H1 (cell line): ENCODE measurements at regions not wholly inside any gene's neighbourhood (a gene's known extent, or its start where the extent isn't known, plus 50 kb on each side); places are given as distances from the start of the nearest gene placed in this dataset.

Experiments used
- CTCF ChIA-PET: fragments of 300-600 bp; sonication (Branson Sonifier 250); formaldehyde crosslinking; loops from one replicate; lab custom pipeline; 2021; ENCODE audit not compliant: partially characterized antibody; lab: Charles Lee
- POLR2A ChIA-PET: fragments of 300-600 bp; sonication (Branson Sonifier 250); formaldehyde crosslinking; loops from one replicate; lab custom pipeline; 2021; ENCODE audit warnings: inconsistent platforms; ENCODE audit not compliant: partially characterized antibody; lab: Charles Lee
- DNase-seq, 2 experiments: peaks; one replicate each; pipeline versions ENCODE4 v3.0.0 to v3.0.0-alpha.2; 2010 to 2022; ENCODE audit warnings: low spot score in 2 of 2, low read depth in 1 of 2, mixed read lengths in 1 of 2
- FAIRE-seq: peaks from 2 replicates; lab custom pipeline; 2011; peaks lifted over from hg19 to GRCh38; lab: Jason Lieb, UNC
- H2AFZ ChIP-seq: 2 replicates; pipeline ENCODE4 v1.8.1; 2012; ENCODE audit warnings: low read length, inconsistent platforms
- H2AK5ac ChIP-seq: 2 replicates; pipeline ENCODE4 v1.6.1; 2013; ENCODE audit warnings: low read depth, low read length
- H2BK120ac ChIP-seq: replicated peaks from 2 replicates; pipeline ENCODE3; 2013; ENCODE audit warnings: low read depth, low read length, inconsistent platforms
- H2BK12ac ChIP-seq: 2 replicates; pipeline ENCODE4 v1.6.1; 2013; ENCODE audit warnings: low read depth, low read length
- H2BK15ac ChIP-seq: 2 replicates; pipeline ENCODE4 v1.6.1; 2013; ENCODE audit warnings: low read length
- H2BK20ac ChIP-seq: 2 replicates; pipeline ENCODE4 v1.6.1; 2013; ENCODE audit warnings: low read length
- H2BK5ac ChIP-seq: 2 replicates; pipeline ENCODE4 v1.6.1; 2013; ENCODE audit warnings: low read depth, low read length
- H3K14ac ChIP-seq: 2 replicates; pipeline ENCODE4 v1.6.1; 2013; ENCODE audit warnings: inconsistent platforms; ENCODE audit not compliant: insufficient read length
- H3K18ac ChIP-seq: 2 replicates; pipeline ENCODE4 v1.6.1; 2013; ENCODE audit warnings: low read length; ENCODE audit errors: extremely low read depth
- H3K23ac ChIP-seq: 2 replicates; pipeline ENCODE4 v1.6.1; 2013; ENCODE audit warnings: inconsistent platforms; ENCODE audit not compliant: insufficient read length
- H3K23me2 ChIP-seq: 2 replicates; pipeline ENCODE4 v1.6.1; 2013; ENCODE audit warnings: low read depth, low read length
- H3K27ac ChIP-seq: 2 replicates; pipeline ENCODE4 v1.6.1; 2011; ENCODE audit warnings: low read depth, low read length, inconsistent platforms
- H3K27me3 ChIP-seq, 4 experiments: replicated peaks in 1 of 4; 1 replicate in 1 of 4; 2 replicates in 3 of 4; pipeline versions ENCODE4 v1.6.1 to v1.8.1; 2011 to 2013; ENCODE audit warnings: low read length in 3 of 4, mild to moderate bottlenecking in 3 of 4, inconsistent platforms in 2 of 4, mixed read lengths in 2 of 4, moderate library complexity in 1 of 4; ENCODE audit not compliant: control insufficient read depth in 3 of 4, insufficient read depth in 3 of 4; ENCODE audit errors: extremely low read depth in 1 of 4
- H3K36me3 ChIP-seq, 4 experiments: 2 replicates each; pipeline versions ENCODE4 v1.6.1 to v1.8.1; 2011 to 2013; ENCODE audit warnings: mild to moderate bottlenecking in 4 of 4, low read length in 3 of 4, moderate library complexity in 2 of 4, control low read depth in 1 of 4, inconsistent platforms in 1 of 4; ENCODE audit not compliant: insufficient read depth in 4 of 4, control insufficient read depth in 2 of 4
- H3K4ac ChIP-seq: replicated peaks from 2 replicates; pipeline ENCODE3; 2013; ENCODE audit warnings: low read length, low read depth, mixed read lengths, inconsistent platforms; ENCODE audit not compliant: insufficient read length
- H3K4me1 ChIP-seq, 4 experiments: replicated peaks in 1 of 4; 1 replicate in 1 of 4; 2 replicates in 3 of 4; pipeline versions ENCODE4 v1.6.1 to v1.8.1; 2011 to 2013; ENCODE audit warnings: low read length in 3 of 4, inconsistent platforms in 2 of 4, mixed read lengths in 1 of 4; ENCODE audit not compliant: insufficient read depth in 4 of 4, control insufficient read depth in 3 of 4
- H3K4me2 ChIP-seq, 2 experiments: 2 replicates each; pipeline versions ENCODE4 v1.6.1 to v1.8.1; 2011 to 2013; ENCODE audit warnings: low read depth in 2 of 2, low read length in 2 of 2, control low read depth in 1 of 2, inconsistent platforms in 1 of 2, mild to moderate bottlenecking in 1 of 2; ENCODE audit not compliant: insufficient read depth in 1 of 2
- H3K4me3 ChIP-seq, 4 experiments: fragments of 200-600, 300-600 bp in 1 of 4; sonication (generic), shearing (Covaris generic), sonication (Bioruptor Twin) in 1 of 4; 2 replicates each; pipeline versions ENCODE4 v1.5.1 to v1.8.1; 2011 to 2016; ENCODE audit warnings: low read length in 4 of 4, low read depth in 3 of 4, control low read depth in 2 of 4, inconsistent platforms in 2 of 4, mild to moderate bottlenecking in 2 of 4, mixed read lengths in 1 of 4, moderate library complexity in 1 of 4; ENCODE audit not compliant: insufficient read depth in 2 of 4; ENCODE audit errors: extremely low read depth in 1 of 4
- H3K56ac ChIP-seq: replicated peaks from 2 replicates; pipeline ENCODE3; 2013; ENCODE audit warnings: low read depth, mild to moderate bottlenecking, mixed read lengths, low read length, inconsistent platforms; ENCODE audit not compliant: insufficient read length
- H3K79me1 ChIP-seq: 2 replicates; pipeline ENCODE4 v1.6.1; 2013; ENCODE audit warnings: low read depth, low read length, control low read depth
- H3K79me2 ChIP-seq, 2 experiments: 2 replicates each; pipeline versions ENCODE4 v1.6.1 to v1.8.1; 2012 to 2013; ENCODE audit warnings: low read length in 2 of 2, mild to moderate bottlenecking in 2 of 2, inconsistent platforms in 1 of 2; ENCODE audit not compliant: insufficient read depth in 2 of 2, control insufficient read depth in 1 of 2
- H3K9ac ChIP-seq, 4 experiments: replicated peaks in 1 of 4; 1 replicate in 1 of 4; 2 replicates in 3 of 4; pipeline versions ENCODE4 v1.6.1 to v1.8.1; 2011 to 2013; ENCODE audit warnings: low read depth in 3 of 4, low read length in 3 of 4, control low read depth in 2 of 4, mild to moderate bottlenecking in 2 of 4, moderate library complexity in 2 of 4, inconsistent platforms in 1 of 4; ENCODE audit errors: extremely low read depth in 1 of 4
- H3K9me3 ChIP-seq, 2 experiments: 2 replicates each; pipeline versions ENCODE4 v1.6.1 to v1.8.1; 2012 to 2013; ENCODE audit warnings: mild to moderate bottlenecking in 2 of 2, moderate library complexity in 2 of 2, control low read depth in 1 of 2, inconsistent platforms in 1 of 2, low read depth in 1 of 2, low read length in 1 of 2, mixed read lengths in 1 of 2; ENCODE audit not compliant: insufficient read depth in 2 of 2
- H4K20me1 ChIP-seq, 2 experiments: replicated peaks in 1 of 2; 2 replicates each; pipeline versions ENCODE3 to v1.8.1; 2011 to 2013; ENCODE audit warnings: inconsistent platforms in 2 of 2, low read length in 2 of 2, mild to moderate bottlenecking in 1 of 2; ENCODE audit not compliant: insufficient read depth in 2 of 2, control insufficient read depth in 1 of 2
- H4K5ac ChIP-seq: 2 replicates; pipeline ENCODE4 v1.6.1; 2013; ENCODE audit warnings: low read length, low read depth, mixed read lengths, inconsistent platforms; ENCODE audit not compliant: insufficient read length
- H4K8ac ChIP-seq: 2 replicates; pipeline ENCODE4 v1.8.0; 2013; ENCODE audit warnings: mild to moderate bottlenecking, moderate library complexity, low read length, inconsistent platforms; ENCODE audit not compliant: insufficient read depth; ENCODE audit errors: extremely low read depth
- H4K91ac ChIP-seq: replicated peaks from 2 replicates; pipeline ENCODE3; 2013; ENCODE audit warnings: low read length, mixed read lengths, inconsistent platforms; ENCODE audit not compliant: insufficient read length
- BCL11A ChIP-seq, 2 experiments: IDR thresholded peaks; one replicate each; pipeline ENCODE4 v1.6.1; 2011; ENCODE audit warnings: low read depth in 2 of 2, low read length in 2 of 2, mild to moderate bottlenecking in 2 of 2
- CBX8 ChIP-seq: fragments of 300-800, 300-1000 bp; sonication (generic); IDR thresholded peaks from 2 replicates; pipeline ENCODE4 v1.7.1; 2016; ENCODE audit warnings: low read depth, low read length, borderline replicate concordance
- CHD1 ChIP-seq: IDR thresholded peaks from 2 replicates; pipeline ENCODE4 v1.6.1; 2012; ENCODE audit warnings: low read depth, low read length, improper control_type of control experiment
- CTCF ChIP-seq, 3 experiments: IDR thresholded peaks; 1 replicate in 2 of 3; 2 replicates in 1 of 3; pipeline versions ENCODE4 v1.5.1 to v1.6.1; 2011; ENCODE audit warnings: low read length in 3 of 3, mild to moderate bottlenecking in 3 of 3, inconsistent platforms in 2 of 3, low read depth in 1 of 3, moderate library complexity in 1 of 3; ENCODE audit not compliant: insufficient read depth in 1 of 3; ENCODE audit errors: control extremely low read depth in 1 of 3
- KDM4A ChIP-seq: IDR thresholded peaks from one replicate; pipeline ENCODE4 v1.7.1; 2012; ENCODE audit warnings: low read depth, mild to moderate bottlenecking, moderate library complexity, low read length, inconsistent platforms; ENCODE audit not compliant: severe bottlenecking
- MAFK ChIP-seq: IDR thresholded peaks from 2 replicates; pipeline ENCODE4 v1.6.1; 2012; ENCODE audit warnings: low read depth, mild to moderate bottlenecking, improper control_type of control experiment, low read length
- POLR2AphosphoS5 ChIP-seq: IDR thresholded peaks from 2 replicates; pipeline ENCODE4 v1.6.1; 2011; ENCODE audit warnings: low read depth, low read length
- POU5F1 ChIP-seq: IDR thresholded peaks from 2 replicates; pipeline ENCODE4 v1.6.1; 2011; ENCODE audit warnings: low read depth, mild to moderate bottlenecking, low read length, moderate library complexity
- RAD21 ChIP-seq, 2 experiments: IDR thresholded peaks in 1 of 2; conservative IDR thresholded peaks in 1 of 2; 2 replicates each; pipeline ENCODE4 v1.6.1; 2011; ENCODE audit warnings: low read depth in 2 of 2, low read length in 2 of 2, improper control_type of control experiment in 1 of 2, inconsistent platforms in 1 of 2, mild to moderate bottlenecking in 1 of 2, moderate library complexity in 1 of 2
- RFX5 ChIP-seq: IDR thresholded peaks from 2 replicates; pipeline ENCODE4 v1.6.1; 2011; ENCODE audit warnings: low read depth, low read length, improper control_type of control experiment, borderline replicate concordance
- SUZ12 ChIP-seq: fragments of 200-600 bp; sonication (generic); IDR thresholded peaks from 2 replicates; pipeline ENCODE4 v1.6.1; 2012; ENCODE audit warnings: mild to moderate bottlenecking, inconsistent platforms, low read length, moderate library complexity, mixed read lengths
- ZNF274 ChIP-seq: IDR thresholded peaks from 2 replicates; pipeline ENCODE4 v1.7.0; 2012; ENCODE audit warnings: low read length, borderline replicate concordance; ENCODE audit errors: extremely low read depth
- WGBS, 2 experiments: shearing (Covaris generic) in 1 of 2; methylation state at CpG; one replicate each; pipeline versions ENCODE4 v1.1.6 to v1.1.7; 2013 to 2015; ENCODE audit warnings: low lambda C conversion rate in 2 of 2, mixed read lengths in 2 of 2, inconsistent platforms in 1 of 2, low coverage in 1 of 2, missing lambda C conversion rate in 1 of 2; ENCODE audit not compliant: insufficient replicate concordance in 2 of 2, insufficient coverage in 1 of 2, insufficient read length in 1 of 2; ENCODE audit errors: extremely low coverage in 1 of 2, missing lambda C conversion rate in 1 of 2; 5-methylcytosine and 5-hydroxymethylcytosine counted together

DNA sequence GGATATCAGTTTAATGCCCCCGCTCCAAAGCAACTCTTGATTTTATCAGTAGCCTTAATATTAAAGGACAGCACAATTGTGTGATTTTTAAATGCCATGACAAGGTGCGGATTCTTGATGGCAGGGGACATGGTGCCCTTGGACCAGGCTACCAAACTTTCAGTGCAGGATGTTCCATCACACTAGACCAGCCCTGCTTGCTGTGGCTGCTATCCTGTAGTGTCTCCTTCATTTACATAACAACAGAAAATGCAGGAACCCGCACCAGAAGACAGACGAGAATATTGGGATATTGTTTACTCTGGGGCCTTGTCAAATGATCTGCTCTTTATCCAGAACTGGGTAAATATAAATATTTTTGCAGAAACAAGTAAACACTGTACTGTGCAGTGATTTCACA lies 229.3 kb upstream of the PKN2 start:
- Histone ChIP-seq H3K23ac (no peak overlapping the region), H3K36me3 (no peaks in the 10 kb centered on the region; a peak in 1 of 8 replicates), H3K14ac (no peak overlapping the region), H2BK20ac (no peak overlapping the region), H4K5ac (no peak overlapping the region), H3K4me3 (no peak overlapping the region), H3K9me3 (no peaks in the 10 kb centered on the region), H2BK5ac (0 out of 2 replicates have a peak overlapping the region, but pooled peaks have one; percentile 12), H3K4ac (no peak overlapping the region), H3K56ac (no peak overlapping the region), H2BK15ac (no peak overlapping the region), H3K79me2 (no peaks in the 10 kb centered on the region), H3K79me1 (no peaks in the 10 kb centered on the region), H3K4me2 (no peak overlapping the region; a peak in 1 of 4 replicates), H2BK12ac (no peak overlapping the region), H3K9ac (no peak overlapping the region), H3K27ac (no peak overlapping the region), H2AK5ac (no peak overlapping the region), H2BK120ac (no peak overlapping the region), H3K27me3 (no peaks in the 10 kb centered on the region), H3K18ac (no peak overlapping the region), H4K91ac (no peak overlapping the region), H3K4me1 (peaks cover 0 to 4% (median 2%) of the 10 kb centered on the region in 4 experiments; a peak in 1 of 7 replicates), H4K8ac (no peak overlapping the region), H4K20me1 (peaks cover 0 to 4% of the 10 kb centered on the region in 2 experiments), H2AFZ (no peak overlapping the region), H3K23me2 (peaks cover 7% of the 10 kb centered on the region)
- WGBS, 2 experiments, result 67% methylated on average over 4 of the region's 4 CpGs; no CpG with 5 or more reads in 1 of the 2 experiments
- no peak for FAIRE-seq
- ChIA-PET CTCF (no interaction called here), POLR2A (no interaction called here)
- DNase-seq, result no peak
- no peak for TF ChIP-seq POU5F1
- no peak for TF ChIP-seq KDM4A
- no peak for TF ChIP-seq BCL11A (IDR thresholded peaks at IDR 0.05; ENCODE audit: low read depth in 2 of 2, low read length in 2 of 2)
- no peak for TF ChIP-seq CBX8
- TF ChIP-seq CHD1, result no peak
- TF ChIP-seq ZNF274, result no peak
- no peak for TF ChIP-seq SUZ12
- TF ChIP-seq RFX5, result no peak
- no peak for TF ChIP-seq CTCF (IDR thresholded peaks at IDR 0.05; ENCODE audit: control extremely low read depth in 1 of 3, insufficient read depth in 1 of 3, low read depth in 1 of 3, low read length in 3 of 3)
- no peak for TF ChIP-seq RAD21 (IDR thresholded peaks at IDR 0.05 in 1 of 2, conservative IDR thresholded peaks at IDR 0.05 in 1 of 2; ENCODE audit: low read depth in 2 of 2, low read length in 2 of 2)
- TF ChIP-seq MAFK, result no peak
- no peak for TF ChIP-seq POLR2AphosphoS5
